Kidney (tissue), 13 donors: ENCODE measurements at regions not wholly inside any gene's neighbourhood (a gene's known extent, or its start where the extent isn't known, plus 50 kb on each side); places are given as distances from the start of the nearest gene placed in this dataset.

Experiments
- DNase-seq, 5 donors: peaks; one replicate each; pipeline ENCODE4 v3.0.0-alpha.2; 2013 to 2020
- FAIRE-seq: peaks from 2 replicates; lab custom pipeline; 2012; peaks lifted over from hg19 to GRCh38; lab: Jason Lieb, UNC
- H3K27ac ChIP-seq, 2 donors: one replicate each; pipeline ENCODE4 v1.7.0; 2013; ENCODE audit warnings: low read depth in 2 of 2, low read length in 2 of 2, inconsistent platforms in 1 of 2
- H3K27me3 ChIP-seq: one replicate; pipeline ENCODE4 v1.7.1; 2013; ENCODE audit warnings: low read length, inconsistent platforms; ENCODE audit not compliant: control insufficient read depth, insufficient read depth
- H3K36me3 ChIP-seq, 3 donors: one replicate each; pipeline versions ENCODE4 v1.7.0 to v1.7.1; 2013; ENCODE audit warnings: low read length in 3 of 3, control low read depth in 1 of 3, inconsistent platforms in 1 of 3; ENCODE audit not compliant: insufficient read depth in 3 of 3, control insufficient read depth in 2 of 3
- H3K4me1 ChIP-seq, 3 donors: one replicate each; pipeline versions ENCODE4 v1.7.0 to v1.7.1; 2013; ENCODE audit warnings: low read length in 3 of 3, inconsistent platforms in 1 of 3, low read depth in 1 of 3; ENCODE audit not compliant: control insufficient read depth in 2 of 3, insufficient read depth in 2 of 3
- H3K4me3 ChIP-seq, 3 donors: one replicate each; pipeline versions ENCODE4 v1.7.0 to v1.8.1; 2013; ENCODE audit warnings: low read length in 3 of 3, control low read depth in 1 of 3, inconsistent platforms in 1 of 3
- H3K9ac ChIP-seq, 3 donors: one replicate each; pipeline versions ENCODE4 v1.7.0 to v1.7.1; 2013; ENCODE audit warnings: low read length in 3 of 3, control low read depth in 1 of 3, inconsistent platforms in 1 of 3
- H3K9me3 ChIP-seq, 3 donors: one replicate each; pipeline versions ENCODE4 v1.7.0 to v1.7.1; 2013; ENCODE audit warnings: low read length in 3 of 3, control low read depth in 1 of 3, inconsistent platforms in 1 of 3; ENCODE audit not compliant: control insufficient read depth in 2 of 3, insufficient read depth in 1 of 3
- CTCF ChIP-seq: IDR thresholded peaks from 3 replicates; pipeline ENCODE4 v1.5.1; 2012; ENCODE audit warnings: mild to moderate bottlenecking, moderate library complexity, borderline replicate concordance; ENCODE audit not compliant: insufficient read depth; ENCODE audit errors: extremely low read depth
- intact Hi-C: fragments of 100-400 bp; cut with DNase I; formaldehyde crosslinking; loops from one replicate; pipeline ENCODE4 v1.11.1; 2022
- donor health status: control.
- donor health status: control.
- donor health status: control.
- donor health status: control.
- donor health status: control.
- donor health status: DM: yes; HTN: yes; CAD: no.
- donor health status: Normal renal cell carcinoma (clear cell type).

- Histone ChIP-seq H3K9me3 (no peaks in the 10 kb centered on the region), H3K27me3 (no peaks in the 10 kb centered on the region), H3K4me1 (no peaks in the 10 kb centered on the region), H3K4me3 (no peak overlapping the region), H3K36me3 (no peaks in the 10 kb centered on the region), H3K27ac (no peak overlapping the region), H3K9ac (no peak overlapping the region)
- no peak for FAIRE-seq
- intact Hi-C loops = no loop called here
- no peak for DNase-seq
- TF ChIP-seq CTCF = no peak
Observed at GRCh38 chr6:88294702-88295101, 128.6 kb upstream of the CNR1 start.

GRCh38 chr6:88290411-88290810, 124.3 kb upstream of the CNR1 start:
- Histone ChIP-seq H3K27me3 (no peaks in the 10 kb centered on the region), H3K4me3 (no peak overlapping the region), H3K4me1 (no peaks in the 10 kb centered on the region), H3K9ac (no peak overlapping the region), H3K9me3 (peaks cover 0 to 3% (median 0%) of the 10 kb centered on the region in 3 donors), H3K27ac (no peak overlapping the region), H3K36me3 (no peaks in the 10 kb centered on the region)
- FAIRE-seq (no peak), DNase-seq (no peak)
- intact Hi-C loops = no loop called here
- no peak for TF ChIP-seq CTCF

- H3K27me3 ChIP-seq = no peaks in the 10 kb centered on the region
- H3K4me3 ChIP-seq = no peak overlapping the region
- no peak for DNase-seq
- H3K27ac ChIP-seq = no peak overlapping the region
- H3K4me1 ChIP-seq = no peaks in the 10 kb centered on the region
- intact Hi-C loops = no loop called here
- TF ChIP-seq CTCF = no peak
- peaks cover 0 to 3% (median 0%) of the 10 kb centered on the region in 3 donors for H3K9me3 ChIP-seq
- H3K9ac ChIP-seq = no peak overlapping the region
- FAIRE-seq = no peak
- H3K36me3 ChIP-seq = no peaks in the 10 kb centered on the region
Observed at GRCh38 chr6:88287696-88288095, 121.5 kb upstream of the CNR1 start.

GRCh38 chr6:88276331-88276730, 110.2 kb upstream of the CNR1 start:
- Histone ChIP-seq H3K4me1 (no peaks in the 10 kb centered on the region), H3K27me3 (no peaks in the 10 kb centered on the region), H3K9ac (no peak overlapping the region), H3K4me3 (no peak overlapping the region), H3K27ac (no peak overlapping the region), H3K9me3 (no peaks in the 10 kb centered on the region), H3K36me3 (no peaks in the 10 kb centered on the region)
- FAIRE-seq (no peak), DNase-seq (peak in 1 of 5 donors; percentile 51)
- no peak for TF ChIP-seq CTCF
- intact Hi-C loops = no loop called here
